Amygdala (tissue), 56 donors: ENCODE measurements at regions not wholly inside any gene's neighbourhood (a gene's known extent, or its start where the extent isn't known, plus 50 kb on each side); places are given as distances from the start of the nearest gene placed in this dataset.
"Not testable (repeated sequence)": the region's sequence is repeated elsewhere in the genome, so short reads cannot be mapped to it uniquely, and the experiment has no call there.

ENCODE experiments used
- DNase-seq, 56 donors: peaks; one replicate each; lab custom pipeline; 2025; lab: John Stamatoyannopoulos, UW

- DNase-seq: no peak
Measured at GRCh38 chr11:21711341-21711740, 481.5 kb upstream of the ANO5 start.

- no peak for DNase-seq
Measured at GRCh38 chr11:21723678-21724077, 469.2 kb upstream of the ANO5 start.

GRCh38 chr11:21727102-21727501, 465.8 kb upstream of the ANO5 start:
- DNase-seq: no peak

GRCh38 chr11:21736404-21736803, 456.5 kb upstream of the ANO5 start:
- no peak for DNase-seq

GRCh38 chr11:21752475-21753243, 440.2 kb upstream of the ANO5 start:
- not testable (repeated sequence) for DNase-seq

GRCh38 chr11:21753244-21753767, 439.6 kb upstream of the ANO5 start:
- DNase-seq: not testable (repeated sequence)

- DNase-seq: no peak
Measured at GRCh38 chr11:21761000-21761399, 431.9 kb upstream of the ANO5 start.

- no peak for DNase-seq
Measured at GRCh38 chr11:21768388-21768787, 424.5 kb upstream of the ANO5 start.

- no peak for DNase-seq
Measured at GRCh38 chr11:21769188-21769587, 423.7 kb upstream of the ANO5 start.

- DNase-seq: peak in 21 of 56 donors; percentile 2 to 52 (median 12)
Measured at GRCh38 chr11:21771097-21771496, 421.8 kb upstream of the ANO5 start.

GRCh38 chr11:21774212-21774611, 418.7 kb upstream of the ANO5 start:
- DNase-seq: peak in 4 of 56 donors; percentile 2 to 15 (median 4)

GRCh38 chr11:21775911-21776310, 417.0 kb upstream of the ANO5 start:
- DNase-seq: no peak

GRCh38 chr11:21783954-21784353, 408.9 kb upstream of the ANO5 start:
- no peak for DNase-seq

GRCh38 chr11:21785351-21785750, 407.5 kb upstream of the ANO5 start:
- no peak for DNase-seq

- DNase-seq: no peak
Measured at GRCh38 chr11:21794306-21794705, 398.6 kb upstream of the ANO5 start.

- DNase-seq: no peak
Measured at GRCh38 chr11:21798216-21798615, 394.7 kb upstream of the ANO5 start.

- not testable (repeated sequence) for DNase-seq
Measured at GRCh38 chr11:21804523-21804922, 388.4 kb upstream of the ANO5 start.

GRCh38 chr11:21806508-21806907, 386.4 kb upstream of the ANO5 start:
- DNase-seq: no peak

- no peak for DNase-seq
Measured at GRCh38 chr11:21806947-21807346, 385.9 kb upstream of the ANO5 start.

GRCh38 chr11:21807350-21807749, 385.5 kb upstream of the ANO5 start:
- DNase-seq: no peak

GRCh38 chr11:21810650-21811049, 382.2 kb upstream of the ANO5 start:
- no peak for DNase-seq

- DNase-seq: no peak
Measured at GRCh38 chr11:21811572-21811971, 381.3 kb upstream of the ANO5 start.
